Panc1 (cell line): ENCODE measurements at regions not wholly inside any gene's neighbourhood (a gene's known extent, or its start where the extent isn't known, plus 50 kb on each side); places are given as distances from the start of the nearest gene placed in this dataset.

ENCODE experiments used
- SIN3A ChIP-seq: IDR thresholded peaks from 2 replicates; pipeline ENCODE4 v1.6.1; 2012; ENCODE audit warnings: low read depth, mild to moderate bottlenecking, low read length, moderate library complexity, borderline replicate concordance; ENCODE audit not compliant: insufficient read depth
- TF ChIP-seq, protein P1 (sequence below): fragments of 450-650 bp; IDR thresholded peaks from 2 replicates; pipeline ENCODE4 v1.5.1; 2017; ENCODE audit warnings: mild to moderate bottlenecking

DNA sequence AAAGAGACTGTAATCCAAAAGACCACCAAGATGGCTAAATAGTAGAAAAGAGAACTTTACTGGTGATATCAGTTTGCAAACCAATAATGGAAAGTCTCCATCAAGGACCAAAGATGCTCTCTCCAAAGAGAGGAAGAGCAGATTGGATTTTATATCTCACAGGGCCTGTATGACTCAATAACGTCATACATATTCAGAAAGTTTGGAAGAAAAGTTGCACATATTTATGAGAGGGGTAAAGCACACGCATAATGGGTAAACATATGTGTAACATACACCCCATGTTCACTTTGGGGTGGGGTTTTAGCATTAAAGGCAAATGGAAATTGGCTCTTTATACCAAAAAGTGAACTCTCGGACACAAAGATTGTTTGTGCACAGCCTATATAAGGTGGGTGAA, 274.5 kb upstream of the POU1F1 start:
- TF ChIP-seq, protein P1, sequence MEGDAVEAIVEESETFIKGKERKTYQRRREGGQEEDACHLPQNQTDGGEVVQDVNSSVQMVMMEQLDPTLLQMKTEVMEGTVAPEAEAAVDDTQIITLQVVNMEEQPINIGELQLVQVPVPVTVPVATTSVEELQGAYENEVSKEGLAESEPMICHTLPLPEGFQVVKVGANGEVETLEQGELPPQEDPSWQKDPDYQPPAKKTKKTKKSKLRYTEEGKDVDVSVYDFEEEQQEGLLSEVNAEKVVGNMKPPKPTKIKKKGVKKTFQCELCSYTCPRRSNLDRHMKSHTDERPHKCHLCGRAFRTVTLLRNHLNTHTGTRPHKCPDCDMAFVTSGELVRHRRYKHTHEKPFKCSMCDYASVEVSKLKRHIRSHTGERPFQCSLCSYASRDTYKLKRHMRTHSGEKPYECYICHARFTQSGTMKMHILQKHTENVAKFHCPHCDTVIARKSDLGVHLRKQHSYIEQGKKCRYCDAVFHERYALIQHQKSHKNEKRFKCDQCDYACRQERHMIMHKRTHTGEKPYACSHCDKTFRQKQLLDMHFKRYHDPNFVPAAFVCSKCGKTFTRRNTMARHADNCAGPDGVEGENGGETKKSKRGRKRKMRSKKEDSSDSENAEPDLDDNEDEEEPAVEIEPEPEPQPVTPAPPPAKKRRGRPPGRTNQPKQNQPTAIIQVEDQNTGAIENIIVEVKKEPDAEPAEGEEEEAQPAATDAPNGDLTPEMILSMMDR: no peak
- TF ChIP-seq SIN3A: no peak
